HG03575 (cell line): ENCODE measurements at regions not wholly inside any gene's neighbourhood (a gene's known extent, or its start where the extent isn't known, plus 50 kb on each side); places are given as distances from the start of the nearest gene placed in this dataset.
A peak's percentile ranks its signal among the peaks of the same experiment; 100 is the strongest.

Experiments used
- ATAC-seq: cut with Tn5 transposase; IDR thresholded peaks from one replicate; pipeline ENCODE4 v1.9.1; 2021; ENCODE audit not compliant: unreplicated experiment, insufficient number of reproducible peaks, low FRiP score; ENCODE audit errors: extremely low read depth

DNA sequence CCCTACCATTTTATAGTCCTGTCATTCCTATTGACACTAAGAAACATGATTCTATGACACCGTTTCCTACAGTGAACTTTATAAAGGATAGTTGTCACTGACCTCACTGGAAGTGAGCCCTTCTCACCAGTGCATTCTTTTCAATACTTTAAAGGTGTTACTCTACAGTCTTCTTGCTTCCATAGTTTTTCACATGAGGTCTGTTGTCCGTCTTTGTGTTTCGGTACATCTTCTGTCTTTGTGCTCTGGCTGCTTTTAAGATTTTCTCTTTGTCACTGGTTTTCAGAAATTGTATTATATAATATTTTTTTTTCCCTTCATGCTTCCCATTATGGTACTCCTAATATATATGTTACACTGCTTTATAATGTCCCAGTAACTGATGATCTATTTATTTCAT is 174.2 kb downstream of the KIF20B start:
- ATAC-seq, result no peak

GRCh38 chr10:89879121-89879520 is 177.7 kb downstream of the KIF20B start:
- no peak for ATAC-seq

DNA sequence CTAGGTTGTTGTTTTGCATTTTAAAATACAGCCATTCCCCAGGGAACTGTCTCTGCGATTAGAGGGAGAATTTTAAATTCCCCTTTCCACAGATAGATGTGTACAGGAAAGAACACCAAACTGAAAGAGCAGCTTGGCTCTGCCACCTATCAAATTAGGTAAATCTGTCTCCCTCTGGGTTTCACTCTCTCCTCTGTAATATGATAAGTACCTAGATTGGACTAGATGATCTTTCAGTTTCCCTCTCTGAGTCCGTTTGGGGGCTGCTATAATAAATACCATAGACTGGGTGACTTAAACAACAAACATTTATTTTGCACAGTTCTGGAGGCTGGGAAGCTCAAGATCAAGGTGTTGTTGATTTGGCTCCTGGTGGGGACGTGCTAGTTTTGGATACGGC is 186.0 kb downstream of the KIF20B start:
- ATAC-seq, result peak; percentile 26

GRCh38 chr10:89887830-89888229 is 186.4 kb downstream of the KIF20B start:
- peak; percentile 30 for ATAC-seq

DNA sequence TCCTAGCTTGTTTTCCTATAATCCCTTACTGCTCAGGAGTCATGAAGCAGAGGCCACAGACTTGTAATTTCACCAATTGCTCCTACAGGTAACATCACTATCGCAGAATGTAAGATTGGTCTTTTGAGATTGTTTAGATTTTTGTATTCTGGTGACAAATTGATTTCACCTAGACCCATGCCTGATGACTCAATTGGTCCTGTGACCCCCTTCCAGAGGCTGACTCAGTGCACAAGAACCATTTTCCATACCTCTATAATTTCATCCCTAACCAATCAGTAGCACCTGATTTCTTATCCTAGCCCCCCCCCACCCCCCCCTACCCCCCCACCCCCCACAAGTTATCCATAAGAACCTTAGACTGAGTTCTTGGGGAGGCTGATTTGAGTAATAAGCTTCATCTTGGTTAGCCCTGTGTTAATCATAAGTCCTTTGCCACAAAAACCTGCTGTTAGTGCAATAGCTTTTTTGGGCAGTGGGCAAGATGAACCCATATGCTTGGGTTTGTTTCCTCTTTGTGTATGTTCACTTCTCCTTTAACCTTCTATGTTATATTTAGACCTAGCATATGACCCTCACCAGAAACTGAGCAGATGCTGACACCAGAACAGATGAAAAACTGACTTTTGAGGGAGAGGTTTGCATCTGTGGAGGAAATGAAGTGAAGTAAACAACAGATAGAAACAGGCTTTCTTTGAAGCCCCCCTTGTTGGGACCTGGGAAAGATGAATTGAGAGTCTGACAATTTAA is 187.1 kb downstream of the KIF20B start:
- peak; percentile 83 for ATAC-seq

DNA sequence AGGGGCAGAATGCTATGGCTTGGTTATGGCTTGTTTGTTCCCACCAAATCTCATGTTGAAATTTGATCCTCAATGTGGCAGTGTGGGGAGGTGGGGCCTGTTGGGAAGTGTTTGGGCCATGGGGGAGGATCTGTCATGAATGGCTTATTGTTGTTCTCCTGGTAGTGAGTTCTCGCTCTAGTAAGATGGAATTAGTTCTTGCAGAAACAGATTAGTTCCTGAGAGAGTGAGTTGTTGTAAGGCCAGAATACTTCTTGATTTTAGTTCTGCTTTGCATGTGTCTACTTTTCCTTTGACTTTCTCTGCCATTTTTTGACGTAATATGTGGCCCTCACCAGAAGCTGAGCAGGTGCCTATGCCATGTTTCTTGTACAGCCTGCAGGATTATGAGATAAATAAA is 188.2 kb downstream of the KIF20B start:
- ATAC-seq, result no peak

GRCh38 chr10:89891006-89891535 is 189.7 kb downstream of the KIF20B start:
- ATAC-seq, result no peak

DNA sequence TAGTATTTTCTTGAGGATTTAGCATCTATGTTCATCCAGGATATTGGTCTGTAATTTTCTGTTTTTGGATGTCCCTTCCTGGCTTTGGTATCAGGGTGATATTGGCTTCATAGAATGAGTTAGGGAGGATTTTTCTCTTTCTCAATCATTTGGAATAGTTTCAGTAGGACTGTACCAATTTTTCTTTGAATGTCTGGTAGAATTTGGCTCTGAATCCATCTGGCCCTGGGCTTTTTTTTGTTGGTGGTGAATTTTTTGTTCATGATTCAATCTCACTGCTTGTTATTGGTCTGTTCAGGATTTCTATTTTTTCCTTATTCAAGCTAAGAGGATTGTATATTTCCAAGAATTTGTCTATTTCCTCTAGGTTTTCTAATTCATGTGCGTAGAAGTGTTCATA is 192.7 kb downstream of the KIF20B start:
- no peak for ATAC-seq

GRCh38 chr10:89900554-89900953 is 199.2 kb downstream of the KIF20B start:
- ATAC-seq, result no peak

GRCh38 chr10:89901895-89902294 is 200.5 kb downstream of the KIF20B start:
- no peak for ATAC-seq

DNA sequence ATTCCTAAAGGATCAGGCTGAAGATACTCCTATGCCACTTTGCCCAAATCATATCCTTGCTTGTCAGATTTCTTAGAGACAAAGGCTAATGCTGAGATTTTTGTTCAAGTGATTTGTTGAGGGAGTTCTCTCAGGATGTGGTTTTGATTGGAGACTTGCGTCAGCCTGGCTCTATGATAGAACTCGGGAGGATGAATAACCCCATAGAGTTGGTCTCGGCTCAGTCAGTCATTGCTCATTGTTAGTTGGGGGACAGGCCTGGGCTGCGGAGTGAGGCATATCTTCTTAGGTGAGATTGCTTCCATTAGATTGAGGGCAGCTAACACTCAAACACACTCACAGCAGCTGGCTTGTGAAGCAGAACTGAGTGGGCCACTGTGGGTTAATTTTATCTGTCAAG is 203.4 kb downstream of the KIF20B start:
- no peak for ATAC-seq

GRCh38 chr10:89909752-89910151 is 208.4 kb downstream of the KIF20B start:
- no peak for ATAC-seq

DNA sequence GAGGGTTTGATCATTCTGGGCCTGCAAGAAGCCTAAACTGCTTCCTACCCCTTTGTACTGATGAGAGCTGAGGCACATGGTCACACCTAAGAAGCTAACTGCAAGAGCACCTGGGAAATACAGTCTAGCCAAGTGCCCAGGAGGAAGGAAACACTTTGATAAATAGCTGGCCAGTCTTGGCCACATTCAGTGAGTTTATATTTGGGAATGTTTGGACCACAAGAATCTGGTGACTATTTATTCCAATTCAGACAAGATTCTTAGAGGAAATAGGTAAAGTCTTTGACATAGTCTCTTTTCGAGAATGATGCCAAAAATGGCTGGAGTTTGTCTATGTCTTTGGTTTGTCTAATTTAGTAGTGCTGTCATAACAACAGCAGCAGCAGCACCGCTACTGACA is 213.6 kb downstream of the KIF20B start:
- ATAC-seq, result no peak

- no peak for ATAC-seq
These were observed 214.6 kb downstream of the KIF20B start for GRCh38 chr10:89915968-89916367.

DNA sequence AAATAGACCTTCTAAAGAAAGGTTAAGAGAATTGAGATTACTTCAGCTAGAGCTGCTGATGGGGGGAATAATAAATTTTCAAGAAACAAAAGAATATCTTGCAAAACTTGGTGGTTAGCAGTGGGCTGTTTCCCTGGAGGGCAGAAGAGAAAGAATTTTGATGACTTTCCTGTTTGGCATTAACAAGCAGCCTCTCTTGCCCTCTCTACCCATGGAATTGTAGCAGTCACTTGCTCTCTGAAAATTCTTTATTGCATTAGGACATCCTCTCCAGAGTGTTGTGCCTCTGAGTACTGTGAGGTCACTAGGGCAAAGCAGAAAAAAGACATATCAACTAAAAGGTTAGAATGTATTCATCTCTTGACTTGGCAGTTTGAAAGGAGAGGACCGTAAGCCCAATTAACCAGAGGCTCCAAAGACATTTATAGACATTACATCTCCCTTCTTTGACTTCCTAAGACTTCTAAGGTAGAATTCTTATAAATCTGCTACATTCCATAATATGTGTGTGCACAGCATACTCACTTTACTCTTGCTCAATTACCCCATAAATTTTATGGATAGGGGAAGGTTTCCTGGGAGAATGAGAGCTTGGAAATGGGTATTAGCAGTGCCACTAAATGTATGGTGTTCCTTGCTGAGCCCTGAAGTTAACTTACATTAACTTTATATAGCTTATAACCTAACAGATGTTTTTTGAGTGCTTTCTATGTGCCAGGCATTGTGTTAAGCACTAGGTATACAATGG is 215.3 kb downstream of the KIF20B start:
- no peak for ATAC-seq

- no peak for ATAC-seq
These were observed 220.0 kb downstream of the KIF20B start for GRCh38 chr10:89921403-89921802.

GRCh38 chr10:89923661-89924060 is 222.3 kb downstream of the KIF20B start:
- ATAC-seq, result no peak

DNA sequence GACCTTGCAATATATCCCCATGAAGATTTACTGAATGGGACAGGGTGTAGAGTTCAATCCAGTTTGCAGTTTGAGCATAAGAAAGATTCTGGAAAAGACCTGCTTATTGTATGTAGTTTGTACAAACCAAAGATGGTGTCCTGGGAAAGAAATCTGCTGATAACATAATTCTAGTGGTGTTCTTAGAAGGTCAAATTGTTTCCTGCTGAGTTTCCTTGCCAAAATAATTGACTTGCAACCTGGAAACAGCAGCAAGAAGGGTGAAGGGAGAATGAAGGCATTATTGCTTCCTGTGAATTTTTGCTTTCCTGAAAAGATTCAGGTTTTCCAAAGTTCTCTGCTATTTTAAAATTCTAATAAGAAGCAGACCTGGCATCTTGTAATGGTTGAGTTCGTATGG is 222.9 kb downstream of the KIF20B start:
- no peak for ATAC-seq

- ATAC-seq, result no peak
These were observed 225.3 kb downstream of the KIF20B start for GRCh38 chr10:89926736-89927135.

- no peak for ATAC-seq
These were observed 228.1 kb downstream of the KIF20B start for GRCh38 chr10:89929282-89930026.
